Sigmoid colon (tissue), 4 donors: ENCODE measurements at regions not wholly inside any gene's neighbourhood (a gene's known extent, or its start where the extent isn't known, plus 50 kb on each side); places are given as distances from the start of the nearest gene placed in this dataset.

Source experiments
- EP300 ChIP-seq, 4 donors: sonication (generic); formaldehyde crosslinking; IDR thresholded peaks; one replicate each; pipeline ENCODE4 v1.6.1; 2017; ENCODE audit warnings: antibody characterized with exemption in 4 of 4
- POLR2A ChIP-seq, 2 donors: fragments of 450-650 bp; IDR thresholded peaks; one replicate each; pipeline ENCODE4 v1.6.1; 2016; ENCODE audit warnings: antibody characterized with exemption in 2 of 2, mild to moderate bottlenecking in 2 of 2, moderate library complexity in 2 of 2
- POLR2AphosphoS5 ChIP-seq, 4 donors: sonication (generic); formaldehyde crosslinking; IDR thresholded peaks; one replicate each; pipeline ENCODE4 v1.6.1; 2017; ENCODE audit warnings: antibody characterized with exemption in 4 of 4
- TF ChIP-seq, protein P1 (sequence below), 4 experiments: fragments of 450-650 bp in 3 of 4; fragments of 200-600 bp in 1 of 4; IDR thresholded peaks; one replicate each; pipeline ENCODE4 v1.5.1; 2016 to 2019; ENCODE audit warnings: antibody characterized with exemption in 4 of 4, mild to moderate bottlenecking in 3 of 4, moderate library complexity in 2 of 4

DNA sequence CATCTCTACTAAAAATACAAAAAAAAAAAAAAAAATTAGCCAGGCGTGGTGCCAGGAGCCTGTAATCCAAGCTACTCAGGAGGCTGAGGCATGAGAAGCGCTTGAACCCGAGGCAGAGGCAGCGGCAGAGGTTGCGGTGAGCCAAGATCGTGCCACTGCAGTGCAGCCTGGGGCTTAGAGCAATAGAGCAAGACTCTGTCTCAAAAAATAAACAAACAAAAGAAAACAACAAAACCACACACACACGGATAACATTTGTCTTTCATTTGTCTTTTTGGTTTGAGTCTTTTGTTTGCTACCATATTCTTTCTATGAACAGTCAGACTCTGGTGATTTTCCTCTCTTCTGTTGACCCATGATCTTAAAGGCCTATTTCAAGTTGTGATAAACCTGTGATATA, 1168.3 kb upstream of the WWC1 start:
- TF ChIP-seq POLR2A (IDR thresholded peaks at IDR 0.05) (no peak), POLR2AphosphoS5 (IDR thresholded peaks at IDR 0.05) (no peak), EP300 (IDR thresholded peaks at IDR 0.05) (no peak)
- TF ChIP-seq, protein P1, sequence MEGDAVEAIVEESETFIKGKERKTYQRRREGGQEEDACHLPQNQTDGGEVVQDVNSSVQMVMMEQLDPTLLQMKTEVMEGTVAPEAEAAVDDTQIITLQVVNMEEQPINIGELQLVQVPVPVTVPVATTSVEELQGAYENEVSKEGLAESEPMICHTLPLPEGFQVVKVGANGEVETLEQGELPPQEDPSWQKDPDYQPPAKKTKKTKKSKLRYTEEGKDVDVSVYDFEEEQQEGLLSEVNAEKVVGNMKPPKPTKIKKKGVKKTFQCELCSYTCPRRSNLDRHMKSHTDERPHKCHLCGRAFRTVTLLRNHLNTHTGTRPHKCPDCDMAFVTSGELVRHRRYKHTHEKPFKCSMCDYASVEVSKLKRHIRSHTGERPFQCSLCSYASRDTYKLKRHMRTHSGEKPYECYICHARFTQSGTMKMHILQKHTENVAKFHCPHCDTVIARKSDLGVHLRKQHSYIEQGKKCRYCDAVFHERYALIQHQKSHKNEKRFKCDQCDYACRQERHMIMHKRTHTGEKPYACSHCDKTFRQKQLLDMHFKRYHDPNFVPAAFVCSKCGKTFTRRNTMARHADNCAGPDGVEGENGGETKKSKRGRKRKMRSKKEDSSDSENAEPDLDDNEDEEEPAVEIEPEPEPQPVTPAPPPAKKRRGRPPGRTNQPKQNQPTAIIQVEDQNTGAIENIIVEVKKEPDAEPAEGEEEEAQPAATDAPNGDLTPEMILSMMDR (IDR thresholded peaks at IDR 0.05), result no peak
